ENCODE measurements at regions not wholly inside any gene's neighbourhood (a gene's known extent, or its start where the extent isn't known, plus 50 kb on each side); places are given as distances from the start of the nearest gene placed in this dataset.

DNA sequence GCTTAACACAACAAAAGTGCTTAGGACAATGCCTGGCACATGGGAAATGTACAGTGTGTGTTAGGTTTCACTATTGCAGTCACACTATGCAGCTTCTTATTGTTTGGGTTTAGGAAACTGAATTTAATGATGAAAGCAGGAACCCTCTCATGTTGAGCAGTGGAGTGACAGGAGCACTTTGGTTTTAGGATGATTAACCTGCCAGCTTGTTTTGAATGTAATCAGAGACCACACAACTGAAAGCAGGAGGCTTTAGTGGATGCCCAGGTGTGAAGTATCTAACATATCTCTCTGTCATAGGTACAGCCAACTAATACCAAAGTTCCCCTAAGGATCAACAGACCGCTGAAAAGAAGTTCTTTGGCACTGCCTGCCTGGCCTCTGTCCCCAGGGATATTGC lies 406.9 kb upstream of the USP24 start:
- TF ChIP-seq GATA1 (IDR thresholded peaks at IDR 0.05; ENCODE audit: low read depth, low read length) (no peak), POLR2A (IDR thresholded peaks at IDR 0.05; ENCODE audit: low read length) (no peak)

Data from erythroblast (primary cell).